Glutamatergic neuron (in vitro differentiated cells): ENCODE measurements at regions not wholly inside any gene's neighbourhood (a gene's known extent, or its start where the extent isn't known, plus 50 kb on each side); places are given as distances from the start of the nearest gene placed in this dataset.

Source experiments
- DNase-seq: peaks from one replicate; pipeline ENCODE4 v3.0.0; 2022
- H3K27ac Mint-ChIP-seq: one replicate; pipeline ENCODE4 v1.8.0; 2020; ENCODE audit warnings: mild to moderate bottlenecking, mixed read lengths, inconsistent platforms; ENCODE audit not compliant: unreplicated experiment
- H3K27me3 Mint-ChIP-seq: one replicate; pipeline ENCODE4 v1.8.0; 2020; ENCODE audit warnings: mild to moderate bottlenecking, moderate library complexity, mixed read lengths, inconsistent platforms; ENCODE audit not compliant: unreplicated experiment
- H3K36me3 Mint-ChIP-seq: one replicate; pipeline ENCODE4 v1.8.0; 2020; ENCODE audit warnings: mild to moderate bottlenecking, mixed read lengths, inconsistent platforms; ENCODE audit not compliant: unreplicated experiment
- H3K4me1 Mint-ChIP-seq: one replicate; pipeline ENCODE4 v1.8.0; 2020; ENCODE audit warnings: mild to moderate bottlenecking, low read depth, mixed read lengths, inconsistent platforms; ENCODE audit not compliant: unreplicated experiment
- H3K4me3 Mint-ChIP-seq: one replicate; pipeline ENCODE4 v1.8.0; 2020; ENCODE audit warnings: mild to moderate bottlenecking, mixed read lengths, inconsistent platforms; ENCODE audit not compliant: unreplicated experiment
- H3K9me3 Mint-ChIP-seq: one replicate; pipeline ENCODE4 v1.8.0; 2020; ENCODE audit warnings: mild to moderate bottlenecking, moderate library complexity, mixed read lengths, inconsistent platforms; ENCODE audit not compliant: unreplicated experiment
- TF ChIP-seq, protein P1 (sequence below): fragments of 200-600 bp; sonication (generic); IDR thresholded peaks from one replicate; pipeline ENCODE4 v1.5.0; 2021; ENCODE audit not compliant: partially characterized antibody, unreplicated experiment

DNA sequence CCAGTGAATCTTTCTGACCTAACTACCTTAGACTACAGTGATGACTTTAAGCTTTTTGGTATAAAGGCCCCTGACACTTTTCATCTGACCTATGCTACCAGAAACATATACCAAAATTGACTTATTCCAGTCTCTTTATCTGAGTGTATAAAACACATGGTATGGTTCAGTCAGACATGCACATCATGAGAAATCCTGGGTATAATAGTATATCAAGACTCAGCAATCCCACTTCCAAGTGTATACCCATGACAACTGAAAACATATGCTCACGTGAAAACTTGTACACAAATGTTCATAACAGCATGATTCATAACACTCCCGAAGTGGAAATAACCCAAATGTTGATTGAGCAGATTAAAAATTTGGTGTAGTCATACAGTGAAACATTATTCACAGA, 70.0 kb upstream of the RPRM start:
- DNase-seq = no peak
- no peaks in the 10 kb centered on the region for H3K36me3 Mint-ChIP-seq
- H3K4me3 Mint-ChIP-seq = no peak overlapping the region
- TF ChIP-seq, protein P1, sequence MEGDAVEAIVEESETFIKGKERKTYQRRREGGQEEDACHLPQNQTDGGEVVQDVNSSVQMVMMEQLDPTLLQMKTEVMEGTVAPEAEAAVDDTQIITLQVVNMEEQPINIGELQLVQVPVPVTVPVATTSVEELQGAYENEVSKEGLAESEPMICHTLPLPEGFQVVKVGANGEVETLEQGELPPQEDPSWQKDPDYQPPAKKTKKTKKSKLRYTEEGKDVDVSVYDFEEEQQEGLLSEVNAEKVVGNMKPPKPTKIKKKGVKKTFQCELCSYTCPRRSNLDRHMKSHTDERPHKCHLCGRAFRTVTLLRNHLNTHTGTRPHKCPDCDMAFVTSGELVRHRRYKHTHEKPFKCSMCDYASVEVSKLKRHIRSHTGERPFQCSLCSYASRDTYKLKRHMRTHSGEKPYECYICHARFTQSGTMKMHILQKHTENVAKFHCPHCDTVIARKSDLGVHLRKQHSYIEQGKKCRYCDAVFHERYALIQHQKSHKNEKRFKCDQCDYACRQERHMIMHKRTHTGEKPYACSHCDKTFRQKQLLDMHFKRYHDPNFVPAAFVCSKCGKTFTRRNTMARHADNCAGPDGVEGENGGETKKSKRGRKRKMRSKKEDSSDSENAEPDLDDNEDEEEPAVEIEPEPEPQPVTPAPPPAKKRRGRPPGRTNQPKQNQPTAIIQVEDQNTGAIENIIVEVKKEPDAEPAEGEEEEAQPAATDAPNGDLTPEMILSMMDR = no peak
- H3K27ac Mint-ChIP-seq = no peak overlapping the region
- no peaks in the 10 kb centered on the region for H3K9me3 Mint-ChIP-seq
- no peaks in the 10 kb centered on the region for H3K27me3 Mint-ChIP-seq
- H3K4me1 Mint-ChIP-seq = no peaks in the 10 kb centered on the region

DNA sequence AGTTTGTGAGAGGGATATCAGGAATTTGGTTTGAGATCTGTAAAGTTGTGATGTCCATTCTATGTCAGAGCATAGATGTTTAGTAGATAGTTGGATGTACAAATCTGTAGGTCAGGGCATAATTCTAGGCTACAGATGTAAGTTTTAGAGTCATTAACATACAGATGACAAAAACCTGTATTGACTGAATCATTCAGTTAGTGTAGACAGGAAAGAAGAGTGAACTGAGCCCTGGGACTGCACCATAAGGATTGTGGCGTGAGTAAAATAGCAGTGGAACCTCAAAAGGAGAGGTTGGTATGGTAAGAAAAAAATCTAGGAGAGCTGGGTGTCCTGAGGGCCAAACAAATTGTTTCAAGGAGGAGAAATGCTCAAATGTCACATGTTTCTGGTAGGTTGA, 73.1 kb upstream of the RPRM start:
- DNase-seq = no peak
- H3K27ac Mint-ChIP-seq = no peak overlapping the region
- H3K9me3 Mint-ChIP-seq = no peaks in the 10 kb centered on the region
- no peaks in the 10 kb centered on the region for H3K4me1 Mint-ChIP-seq
- TF ChIP-seq, protein P1 = no peak
- H3K4me3 Mint-ChIP-seq = no peak overlapping the region
- H3K36me3 Mint-ChIP-seq = no peaks in the 10 kb centered on the region
- H3K27me3 Mint-ChIP-seq = no peaks in the 10 kb centered on the region

DNA sequence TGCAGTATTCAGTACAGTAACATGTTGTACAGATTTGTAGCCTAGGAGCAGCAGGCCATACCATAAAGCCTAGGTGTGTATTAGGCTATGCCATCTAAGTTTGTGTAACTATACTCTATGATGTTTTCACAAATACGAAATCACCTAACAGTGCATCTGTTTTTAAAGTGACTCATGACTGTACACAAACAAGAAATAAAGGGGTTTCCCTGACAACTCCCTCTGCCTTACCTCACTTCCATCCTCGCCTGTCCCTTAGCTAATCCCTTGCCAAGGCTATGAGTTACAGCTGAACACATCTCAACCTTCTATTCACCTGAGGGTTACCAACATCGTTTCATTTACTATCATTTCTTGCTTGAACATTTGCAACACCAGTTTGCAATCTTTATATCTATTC, 78.6 kb upstream of the RPRM start:
- Mint-ChIP-seq H3K27me3 (no peaks in the 10 kb centered on the region), H3K4me3 (no peak overlapping the region)

DNA sequence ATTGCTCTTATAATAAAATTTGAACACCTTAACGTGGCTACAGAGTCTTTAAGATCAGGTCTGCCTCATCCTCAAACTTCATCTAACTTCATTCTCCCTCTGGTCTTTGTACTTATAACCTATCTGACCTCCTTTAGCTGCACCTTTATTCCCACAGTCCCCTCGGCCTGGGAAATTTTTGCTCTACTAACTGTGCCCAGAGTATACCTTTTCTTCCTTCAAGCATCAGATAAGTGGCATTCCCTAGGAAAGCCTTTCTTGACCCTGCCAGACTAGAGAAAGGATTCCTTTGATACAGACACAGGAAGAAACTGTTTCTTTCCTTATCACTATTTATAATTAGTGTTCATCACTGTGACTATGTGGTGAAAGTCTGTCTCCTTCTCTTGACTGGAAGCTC, 79.2 kb upstream of the RPRM start:
- Mint-ChIP-seq H3K4me1 (no peaks in the 10 kb centered on the region), H3K9me3 (no peaks in the 10 kb centered on the region), H3K4me3 (no peak overlapping the region), H3K27me3 (peaks cover under 1% of the 10 kb centered on the region), H3K27ac (no peak overlapping the region), H3K36me3 (no peaks in the 10 kb centered on the region)
- TF ChIP-seq, protein P1 = no peak
- no peak for DNase-seq

More for the DNA sequence above, 78.6 kb upstream of the RPRM start:
- TF ChIP-seq, protein P1 = no peak
- DNase-seq = no peak
- Mint-ChIP-seq H3K4me1 (no peaks in the 10 kb centered on the region), H3K36me3 (no peaks in the 10 kb centered on the region), H3K9me3 (no peaks in the 10 kb centered on the region), H3K27ac (no peak overlapping the region)

DNA sequence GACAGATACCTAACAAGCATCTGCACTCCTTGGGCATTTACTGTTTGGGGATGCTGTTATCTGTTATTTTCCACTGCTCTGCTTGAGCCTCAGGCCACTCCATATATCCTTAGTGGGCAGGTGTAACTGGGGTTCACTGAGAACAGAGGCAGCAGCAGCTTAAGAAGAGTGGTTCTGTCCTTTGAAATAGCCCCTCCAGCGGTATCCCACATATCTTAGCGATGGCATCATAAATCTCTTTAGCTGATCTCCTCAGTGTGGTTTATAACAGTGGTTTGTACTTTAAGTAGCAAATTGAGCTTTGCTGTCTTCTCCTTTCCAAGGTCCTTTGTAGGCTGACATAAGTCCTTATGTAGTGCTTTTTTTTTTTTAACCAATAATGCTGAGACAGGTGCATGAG, 79.7 kb upstream of the RPRM start:
- H3K4me1 Mint-ChIP-seq = no peaks in the 10 kb centered on the region
- H3K9me3 Mint-ChIP-seq = no peaks in the 10 kb centered on the region
- TF ChIP-seq, protein P1 = no peak
- H3K27ac Mint-ChIP-seq = no peak overlapping the region
- no peak for DNase-seq
- H3K4me3 Mint-ChIP-seq = no peak overlapping the region
- no peaks in the 10 kb centered on the region for H3K36me3 Mint-ChIP-seq
- peaks cover 1% of the 10 kb centered on the region for H3K27me3 Mint-ChIP-seq
